ENCODE measurements at regions not wholly inside any gene's neighbourhood (a gene's known extent, or its start where the extent isn't known, plus 50 kb on each side); places are given as distances from the start of the nearest gene placed in this dataset.
A peak's percentile ranks its signal among the peaks of the same experiment; 100 is the strongest.

GRCh38 chr12:76706761-76707160 is 57.2 kb upstream of the ZDHHC17 start:
- DNase-seq (ENCODE audit: low read depth): peak; percentile 34

GRCh38 chr12:76707772-76708171 is 56.1 kb upstream of the ZDHHC17 start:
- DNase-seq (ENCODE audit: low read depth): no peak

- DNase-seq (ENCODE audit: low read depth): no peak
Observed at GRCh38 chr12:76708296-76708695, 55.6 kb upstream of the ZDHHC17 start.

- DNase-seq (ENCODE audit: low read depth): peak; percentile 33
Observed at GRCh38 chr12:76711241-76711640, 52.7 kb upstream of the ZDHHC17 start.

- DNase-seq (ENCODE audit: low read depth): no peak
Observed at GRCh38 chr12:76713130-76713529, 50.8 kb upstream of the ZDHHC17 start.

- DNase-seq (ENCODE audit: low read depth): no peak
Observed at GRCh38 chr12:76713986-76714385, 49.9 kb upstream of the ZDHHC17 start.

All from renal cortical epithelial cell (primary cell).